ENCODE measurements at regions not wholly inside any gene's neighbourhood (a gene's known extent, or its start where the extent isn't known, plus 50 kb on each side); places are given as distances from the start of the nearest gene placed in this dataset.
"Not testable (repeated sequence)": the region's sequence is repeated elsewhere in the genome, so short reads cannot be mapped to it uniquely, and the experiment has no call there.

DNA sequence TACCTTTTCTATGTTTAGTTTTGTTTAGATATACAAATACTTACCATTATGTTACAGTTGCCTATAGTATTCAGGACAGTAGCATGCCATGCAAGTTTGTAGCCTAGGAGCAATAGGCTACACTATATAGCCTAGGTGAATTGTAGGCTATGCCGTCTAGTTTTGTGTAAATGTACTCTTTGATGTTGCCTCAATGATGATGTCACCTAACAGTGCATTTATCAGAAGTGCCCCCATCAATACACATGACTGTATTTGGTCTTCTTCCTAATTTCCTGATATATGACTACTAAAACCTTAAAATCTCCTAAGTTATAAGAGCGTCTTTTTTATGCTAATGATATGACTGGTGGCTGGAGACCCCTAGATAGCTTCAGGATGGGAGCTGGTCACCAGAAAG lies 394.4 kb upstream of the STXBP6 start:
- ChIA-PET POLR2A (no interaction called here), CTCF (no interaction called here)
- TF ChIP-seq CTCF (IDR thresholded peaks at IDR 0.05; ENCODE audit: low read depth, low read length), result no peak
- no peak for DNase-seq (ENCODE audit: low read depth, low spot score)
- H3K27ac ChIP-seq (ENCODE audit: low read depth, low read length), result no peak overlapping the region
- H3K4me3 ChIP-seq (ENCODE audit: low read depth, low read length), result no peak overlapping the region
- H3K9me3 ChIP-seq (ENCODE audit: control insufficient read depth, insufficient read depth, low read length), result peaks cover 8% of the 10 kb centered on the region; the same call in 1 of the 2 replicates
- H3K27me3 ChIP-seq (ENCODE audit: control insufficient read depth, insufficient read depth, low read length), result no peaks in the 10 kb centered on the region

DNA sequence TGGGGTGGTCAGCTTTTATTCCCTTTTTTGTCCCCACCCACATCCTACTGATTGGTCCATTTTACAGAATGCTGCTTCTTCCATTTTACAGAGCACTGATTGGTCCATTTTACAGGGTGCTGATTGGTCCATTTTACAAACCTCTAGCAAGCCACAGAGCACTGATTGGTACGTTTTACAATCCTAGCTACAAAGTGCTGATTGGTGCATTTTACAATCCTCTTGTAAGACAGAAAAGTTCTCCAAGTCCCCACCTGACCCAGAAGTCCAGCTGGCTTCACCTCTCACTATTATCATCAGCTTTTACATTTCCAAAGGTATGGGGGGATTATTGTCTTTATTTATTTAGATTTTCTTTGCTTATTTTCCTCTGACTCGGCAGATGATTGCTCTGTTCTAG lies 390.4 kb upstream of the STXBP6 start:
- CTCF ChIA-PET; H3K4me3 ChIP-seq (ENCODE audit: low read depth, low read length); POLR2A ChIA-PET; H3K27me3 ChIP-seq (ENCODE audit: control insufficient read depth, insufficient read depth, low read length); DNase-seq (ENCODE audit: low read depth, low spot score); H3K27ac ChIP-seq (ENCODE audit: low read depth, low read length): not testable (repeated sequence)
- peaks cover 15% of the 10 kb centered on the region; the same call in 1 of the 2 replicates for H3K9me3 ChIP-seq (ENCODE audit: control insufficient read depth, insufficient read depth, low read length)

GRCh38 chr14:25436906-25437305 lies 387.0 kb upstream of the STXBP6 start:
- ChIA-PET CTCF (no interaction called here), POLR2A (no interaction called here)
- DNase-seq (ENCODE audit: low read depth, low spot score), result no peak
- no peak overlapping the region for H3K27ac ChIP-seq (ENCODE audit: low read depth, low read length)
- peaks cover 9% of the 10 kb centered on the region; the same call in 1 of the 2 replicates for H3K9me3 ChIP-seq (ENCODE audit: control insufficient read depth, insufficient read depth, low read length)
- H3K27me3 ChIP-seq (ENCODE audit: control insufficient read depth, insufficient read depth, low read length), result no peaks in the 10 kb centered on the region
- TF ChIP-seq CTCF (IDR thresholded peaks at IDR 0.05; ENCODE audit: low read depth, low read length), result no peak
- no peak overlapping the region for H3K4me3 ChIP-seq (ENCODE audit: low read depth, low read length)

DNA sequence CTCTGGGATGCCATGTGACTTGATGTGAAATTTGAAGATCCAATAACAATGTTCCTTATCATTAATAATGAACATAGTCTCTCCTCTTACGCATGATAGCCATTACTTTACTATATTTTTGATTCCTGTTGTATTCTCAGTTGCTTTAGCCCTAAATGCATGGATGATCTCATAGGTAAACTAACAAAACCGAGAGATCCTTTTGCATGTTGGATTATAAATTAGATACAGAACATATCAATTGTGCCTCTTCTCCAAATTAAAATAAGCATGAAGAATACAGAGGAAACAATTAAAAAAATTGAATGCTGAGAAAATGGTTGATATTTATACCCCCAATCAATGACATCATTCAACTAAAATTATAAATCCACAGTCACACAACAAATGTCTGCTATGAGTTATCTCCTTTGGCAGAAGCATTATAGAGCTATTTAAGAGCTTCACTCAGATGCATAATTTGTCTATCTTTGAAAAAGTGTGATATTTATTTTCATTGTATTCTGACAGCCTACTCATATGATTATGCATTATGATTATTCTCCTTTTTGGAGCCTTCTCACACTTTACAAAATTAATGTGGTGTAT lies 386.4 kb upstream of the STXBP6 start:
- ChIA-PET CTCF (no interaction called here), POLR2A (no interaction called here)
- Histone ChIP-seq H3K4me3 (ENCODE audit: low read depth, low read length) (no peak overlapping the region), H3K27me3 (ENCODE audit: control insufficient read depth, insufficient read depth, low read length) (no peaks in the 10 kb centered on the region), H3K27ac (ENCODE audit: low read depth, low read length) (no peak overlapping the region), H3K9me3 (ENCODE audit: control insufficient read depth, insufficient read depth, low read length) (peaks cover 14% of the 10 kb centered on the region)
- DNase-seq (ENCODE audit: low read depth, low spot score), result no peak
- TF ChIP-seq CTCF (IDR thresholded peaks at IDR 0.05; ENCODE audit: low read depth, low read length), result no peak

GRCh38 chr14:25431211-25432076 lies 381.5 kb upstream of the STXBP6 start:
- no peak for DNase-seq (ENCODE audit: low read depth, low spot score)
- TF ChIP-seq CTCF (IDR thresholded peaks at IDR 0.05; ENCODE audit: low read depth, low read length), result no peak
- H3K27me3 ChIP-seq (ENCODE audit: control insufficient read depth, insufficient read depth, low read length), result no peaks in the 10 kb centered on the region
- peaks cover 28% of the 10 kb centered on the region for H3K9me3 ChIP-seq (ENCODE audit: control insufficient read depth, insufficient read depth, low read length)
- ChIA-PET POLR2A (no interaction called here), CTCF (no interaction called here)
- H3K4me3 ChIP-seq (ENCODE audit: low read depth, low read length), result no peak overlapping the region
- no peak overlapping the region for H3K27ac ChIP-seq (ENCODE audit: low read depth, low read length)

All from AG04450 (cell line).